Activated naive CD8-positive, alpha-beta T cell treated with anti-CD3 and anti-CD28 coated beads, Interleukin-2, amount 10 ng/mL, durations not matched to agents 7 days and 5 days (primary cell): ENCODE measurements at regions not wholly inside any gene's neighbourhood (a gene's known extent, or its start where the extent isn't known, plus 50 kb on each side); places are given as distances from the start of the nearest gene placed in this dataset.
A peak's percentile ranks its signal among the peaks of the same experiment; 100 is the strongest.

ENCODE experiments used
- ATAC-seq: fragments of 150-1000 bp; cut with Tn5 transposase; one replicate; pipeline ENCODE4 v1.10.0; 2021; ENCODE audit warnings: low read depth, moderate library complexity
- POLR2A ChIA-PET: fragments of 350-600 bp; sonication (Branson Sonifier 250); formaldehyde crosslinking; loops from one replicate; lab custom pipeline; 2021; ENCODE audit warnings: antibody characterized with exemption; lab: Charles Lee
- DNase-seq: peaks from one replicate; pipeline ENCODE4 v3.0.0; 2021
- H3K27ac Mint-ChIP-seq: one replicate; pipeline ENCODE4 v1.8.0; 2022; ENCODE audit warnings: mild to moderate bottlenecking, mixed read lengths
- H3K27me3 Mint-ChIP-seq: one replicate; pipeline ENCODE4 v1.8.0; 2022; ENCODE audit warnings: mild to moderate bottlenecking, moderate library complexity, mixed read lengths
- H3K36me3 Mint-ChIP-seq: one replicate; pipeline ENCODE4 v1.8.0; 2021; ENCODE audit warnings: mild to moderate bottlenecking, mixed read lengths
- H3K4me1 Mint-ChIP-seq: one replicate; pipeline ENCODE4 v1.8.0; 2021; ENCODE audit warnings: mixed read lengths
- H3K4me3 Mint-ChIP-seq: one replicate; pipeline ENCODE4 v1.8.0; 2022; ENCODE audit warnings: mild to moderate bottlenecking, moderate library complexity, mixed read lengths
- H3K9me3 Mint-ChIP-seq: one replicate; pipeline ENCODE4 v1.8.0; 2021; ENCODE audit warnings: mixed read lengths

- H3K27me3 Mint-ChIP-seq = no peaks in the 10 kb centered on the region
- POLR2A ChIA-PET = no interaction called here
- H3K27ac Mint-ChIP-seq = no peak overlapping the region
- H3K4me1 Mint-ChIP-seq = peaks cover 14% of the 10 kb centered on the region
- no peaks in the 10 kb centered on the region for H3K36me3 Mint-ChIP-seq
- peak overlapping the region; percentile 31 for H3K4me3 Mint-ChIP-seq
- H3K9me3 Mint-ChIP-seq = peaks cover 4% of the 10 kb centered on the region
- ATAC-seq (peak; percentile 75), DNase-seq (peak; percentile 30)
Measured at GRCh38 chr4:145299380-145300076, 119.1 kb upstream of the OTUD4 start.

- no peak overlapping the region for H3K4me3 Mint-ChIP-seq
- POLR2A ChIA-PET = no interaction called here
- DNase-seq = no peak
- no peaks in the 10 kb centered on the region for H3K36me3 Mint-ChIP-seq
- peaks cover 4% of the 10 kb centered on the region for H3K9me3 Mint-ChIP-seq
- H3K4me1 Mint-ChIP-seq = peaks cover 14% of the 10 kb centered on the region
- H3K27me3 Mint-ChIP-seq = no peaks in the 10 kb centered on the region
- ATAC-seq = no peak
- H3K27ac Mint-ChIP-seq = no peak overlapping the region
Measured at GRCh38 chr4:145298885-145299284, 118.5 kb upstream of the OTUD4 start.

GRCh38 chr4:145297556-145297955, 117.2 kb upstream of the OTUD4 start:
- ATAC-seq (no peak), DNase-seq (no peak)
- POLR2A ChIA-PET = no interaction called here
- Mint-ChIP-seq H3K27ac (no peak overlapping the region), H3K4me1 (peaks cover 14% of the 10 kb centered on the region), H3K27me3 (no peaks in the 10 kb centered on the region), H3K9me3 (no peaks in the 10 kb centered on the region), H3K36me3 (no peaks in the 10 kb centered on the region), H3K4me3 (no peak overlapping the region)

GRCh38 chr4:145295547-145295946, 115.2 kb upstream of the OTUD4 start:
- H3K36me3 Mint-ChIP-seq = no peaks in the 10 kb centered on the region
- no peak for DNase-seq
- no peak overlapping the region for H3K27ac Mint-ChIP-seq
- POLR2A ChIA-PET = no interaction called here
- H3K4me1 Mint-ChIP-seq = peaks cover 14% of the 10 kb centered on the region
- H3K4me3 Mint-ChIP-seq = no peak overlapping the region
- H3K9me3 Mint-ChIP-seq = no peaks in the 10 kb centered on the region
- H3K27me3 Mint-ChIP-seq = no peaks in the 10 kb centered on the region
- ATAC-seq = no peak

- Mint-ChIP-seq H3K27ac (no peak overlapping the region), H3K4me3 (no peak overlapping the region), H3K36me3 (no peaks in the 10 kb centered on the region), H3K27me3 (no peaks in the 10 kb centered on the region), H3K4me1 (peaks cover 13% of the 10 kb centered on the region), H3K9me3 (no peaks in the 10 kb centered on the region)
- DNase-seq = no peak
- POLR2A ChIA-PET = no interaction called here
- ATAC-seq = no peak
Measured at GRCh38 chr4:145295122-145295521, 114.7 kb upstream of the OTUD4 start.

GRCh38 chr4:145293658-145294057, 113.3 kb upstream of the OTUD4 start:
- Mint-ChIP-seq H3K9me3 (no peaks in the 10 kb centered on the region), H3K27me3 (no peaks in the 10 kb centered on the region), H3K4me1 (no peaks in the 10 kb centered on the region), H3K27ac (no peak overlapping the region), H3K36me3 (no peaks in the 10 kb centered on the region), H3K4me3 (no peak overlapping the region)
- POLR2A ChIA-PET = no interaction called here
- DNase-seq (no peak), ATAC-seq (no peak)

- POLR2A ChIA-PET = no interaction called here
- DNase-seq = no peak
- Mint-ChIP-seq H3K9me3 (peaks cover 2% of the 10 kb centered on the region), H3K36me3 (no peaks in the 10 kb centered on the region), H3K27me3 (peaks cover under 1% of the 10 kb centered on the region), H3K4me3 (no peak overlapping the region), H3K27ac (no peak overlapping the region), H3K4me1 (no peaks in the 10 kb centered on the region)
- ATAC-seq = no peak
Measured at GRCh38 chr4:145290955-145291354, 110.6 kb upstream of the OTUD4 start.

- ATAC-seq = no peak
Measured at GRCh38 chr4:145289403-145290076, 109.2 kb upstream of the OTUD4 start.

GRCh38 chr4:145287351-145287750, 107.0 kb upstream of the OTUD4 start:
- POLR2A ChIA-PET = no interaction called here
- H3K4me1 Mint-ChIP-seq = no peaks in the 10 kb centered on the region
- peaks cover 2% of the 10 kb centered on the region for H3K9me3 Mint-ChIP-seq
- no peak overlapping the region for H3K27ac Mint-ChIP-seq
- ATAC-seq (no peak), DNase-seq (no peak)
- peaks cover 7% of the 10 kb centered on the region for H3K27me3 Mint-ChIP-seq
- H3K36me3 Mint-ChIP-seq = no peaks in the 10 kb centered on the region
- no peak overlapping the region for H3K4me3 Mint-ChIP-seq

More at GRCh38 chr4:145289403-145290076, 109.2 kb upstream of the OTUD4 start:
- Mint-ChIP-seq H3K36me3 (no peaks in the 10 kb centered on the region), H3K4me1 (no peaks in the 10 kb centered on the region), H3K4me3 (no peak overlapping the region), H3K27ac (no peak overlapping the region), H3K27me3 (peaks cover 7% of the 10 kb centered on the region), H3K9me3 (peaks cover 2% of the 10 kb centered on the region)
- DNase-seq = no peak
- POLR2A ChIA-PET = no interaction called here

GRCh38 chr4:145285928-145286327, 105.5 kb upstream of the OTUD4 start:
- Mint-ChIP-seq H3K27ac (no peak overlapping the region), H3K27me3 (peaks cover 7% of the 10 kb centered on the region), H3K4me3 (no peak overlapping the region), H3K9me3 (peaks cover 2% of the 10 kb centered on the region), H3K36me3 (no peaks in the 10 kb centered on the region), H3K4me1 (no peaks in the 10 kb centered on the region)
- POLR2A ChIA-PET = no interaction called here
- DNase-seq (no peak), ATAC-seq (no peak)

GRCh38 chr4:145283909-145284308, 103.5 kb upstream of the OTUD4 start:
- POLR2A ChIA-PET = no interaction called here
- Mint-ChIP-seq H3K36me3 (no peaks in the 10 kb centered on the region), H3K27me3 (peaks cover 7% of the 10 kb centered on the region), H3K4me1 (no peaks in the 10 kb centered on the region), H3K4me3 (no peak overlapping the region), H3K27ac (no peak overlapping the region), H3K9me3 (peaks cover 2% of the 10 kb centered on the region)
- ATAC-seq (no peak), DNase-seq (no peak)

GRCh38 chr4:145281951-145282350, 101.6 kb upstream of the OTUD4 start:
- Mint-ChIP-seq H3K27me3 (peaks cover 9% of the 10 kb centered on the region), H3K4me3 (no peak overlapping the region), H3K9me3 (no peaks in the 10 kb centered on the region), H3K4me1 (no peaks in the 10 kb centered on the region), H3K27ac (no peak overlapping the region), H3K36me3 (no peaks in the 10 kb centered on the region)
- POLR2A ChIA-PET = no interaction called here
- ATAC-seq (no peak), DNase-seq (no peak)

GRCh38 chr4:145281224-145281623, 100.8 kb upstream of the OTUD4 start:
- H3K36me3 Mint-ChIP-seq = no peaks in the 10 kb centered on the region
- H3K27ac Mint-ChIP-seq = no peak overlapping the region
- POLR2A ChIA-PET = no interaction called here
- ATAC-seq = no peak
- no peaks in the 10 kb centered on the region for H3K4me1 Mint-ChIP-seq
- H3K27me3 Mint-ChIP-seq = peaks cover 9% of the 10 kb centered on the region
- H3K9me3 Mint-ChIP-seq = no peaks in the 10 kb centered on the region
- H3K4me3 Mint-ChIP-seq = no peak overlapping the region
- DNase-seq = no peak

GRCh38 chr4:145280541-145280940, 100.2 kb upstream of the OTUD4 start:
- no peak overlapping the region for H3K4me3 Mint-ChIP-seq
- POLR2A ChIA-PET = no interaction called here
- no peaks in the 10 kb centered on the region for H3K4me1 Mint-ChIP-seq
- ATAC-seq (no peak), DNase-seq (no peak)
- no peaks in the 10 kb centered on the region for H3K9me3 Mint-ChIP-seq
- no peaks in the 10 kb centered on the region for H3K36me3 Mint-ChIP-seq
- no peak overlapping the region for H3K27ac Mint-ChIP-seq
- H3K27me3 Mint-ChIP-seq = peaks cover 6% of the 10 kb centered on the region
